ENCODE measurements at regions not wholly inside any gene's neighbourhood (a gene's known extent, or its start where the extent isn't known, plus 50 kb on each side); places are given as distances from the start of the nearest gene placed in this dataset.
"Not testable (repeated sequence)": the region's sequence is repeated elsewhere in the genome, so short reads cannot be mapped to it uniquely, and the experiment has no call there.

- intact Hi-C loops (cut with DNase I): no loop called here
- no peak for FAIRE-seq
- peak in 3 of 5 donors; percentile 13 to 34 (median 14) for DNase-seq
Measured at GRCh38 chr5:169384661-169385060, 83.7 kb upstream of the SLIT3 start.

GRCh38 chr5:169374761-169375160 is 73.8 kb upstream of the SLIT3 start:
- Histone ChIP-seq H3K36me3 (ENCODE audit: control insufficient read depth in 2 of 3, insufficient read depth in 3 of 3, low read length in 3 of 3) (no peaks in the 10 kb centered on the region), H3K27ac (ENCODE audit: low read depth in 2 of 2, low read length in 2 of 2) (no peak overlapping the region), H3K9ac (ENCODE audit: low read length in 3 of 3) (no peak overlapping the region), H3K4me1 (ENCODE audit: control insufficient read depth in 2 of 3, insufficient read depth in 2 of 3, low read depth in 1 of 3, low read length in 3 of 3) (no peaks in the 10 kb centered on the region), H3K4me3 (ENCODE audit: low read length in 3 of 3) (no peak overlapping the region), H3K27me3 (ENCODE audit: control insufficient read depth, insufficient read depth, low read length) (no peaks in the 10 kb centered on the region), H3K9me3 (ENCODE audit: control insufficient read depth in 2 of 3, insufficient read depth in 1 of 3, low read length in 3 of 3) (no peaks in the 10 kb centered on the region)
- DNase-seq (no peak), FAIRE-seq (no peak)
- intact Hi-C loops (cut with DNase I): no loop called here
- no peak for TF ChIP-seq CTCF (IDR thresholded peaks at IDR 0.05; ENCODE audit: borderline replicate concordance, extremely low read depth, insufficient read depth)

More at GRCh38 chr5:169384661-169385060, 83.7 kb upstream of the SLIT3 start:
- H3K9me3 ChIP-seq (ENCODE audit: control insufficient read depth in 2 of 3, insufficient read depth in 1 of 3, low read length in 3 of 3): no peaks in the 10 kb centered on the region
- H3K27ac ChIP-seq (ENCODE audit: low read depth in 2 of 2, low read length in 2 of 2): no peak overlapping the region
- no peak overlapping the region for H3K9ac ChIP-seq (ENCODE audit: low read length in 3 of 3)
- no peaks in the 10 kb centered on the region for H3K36me3 ChIP-seq (ENCODE audit: control insufficient read depth in 2 of 3, insufficient read depth in 3 of 3, low read length in 3 of 3)
- no peaks in the 10 kb centered on the region for H3K27me3 ChIP-seq (ENCODE audit: control insufficient read depth, insufficient read depth, low read length)
- no peak overlapping the region for H3K4me3 ChIP-seq (ENCODE audit: low read length in 3 of 3)
- no peaks in the 10 kb centered on the region for H3K4me1 ChIP-seq (ENCODE audit: control insufficient read depth in 2 of 3, insufficient read depth in 2 of 3, low read depth in 1 of 3, low read length in 3 of 3)
- no peak for TF ChIP-seq CTCF (IDR thresholded peaks at IDR 0.05; ENCODE audit: borderline replicate concordance, extremely low read depth, insufficient read depth)

- no peak for TF ChIP-seq CTCF (IDR thresholded peaks at IDR 0.05; ENCODE audit: borderline replicate concordance, extremely low read depth, insufficient read depth)
- FAIRE-seq: no peak
- Histone ChIP-seq H3K27ac (ENCODE audit: low read depth in 2 of 2, low read length in 2 of 2) (no peak overlapping the region), H3K9me3 (ENCODE audit: control insufficient read depth in 2 of 3, insufficient read depth in 1 of 3, low read length in 3 of 3) (no peaks in the 10 kb centered on the region), H3K4me3 (ENCODE audit: low read length in 3 of 3) (no peak overlapping the region), H3K9ac (ENCODE audit: low read length in 3 of 3) (no peak overlapping the region), H3K27me3 (ENCODE audit: control insufficient read depth, insufficient read depth, low read length) (no peaks in the 10 kb centered on the region), H3K36me3 (ENCODE audit: control insufficient read depth in 2 of 3, insufficient read depth in 3 of 3, low read length in 3 of 3) (no peaks in the 10 kb centered on the region), H3K4me1 (ENCODE audit: control insufficient read depth in 2 of 3, insufficient read depth in 2 of 3, low read depth in 1 of 3, low read length in 3 of 3) (no peaks in the 10 kb centered on the region)
- intact Hi-C loops (cut with DNase I): no loop called here
- DNase-seq: peak in 1 of 5 donors; percentile 57
Measured at GRCh38 chr5:169374111-169374510, 73.2 kb upstream of the SLIT3 start.

GRCh38 chr5:169371801-169372200 is 70.9 kb upstream of the SLIT3 start:
- H3K9me3 ChIP-seq (ENCODE audit: control insufficient read depth in 2 of 3, insufficient read depth in 1 of 3, low read length in 3 of 3); H3K4me1 ChIP-seq (ENCODE audit: control insufficient read depth in 2 of 3, insufficient read depth in 2 of 3, low read depth in 1 of 3, low read length in 3 of 3); DNase-seq; FAIRE-seq; H3K4me3 ChIP-seq (ENCODE audit: low read length in 3 of 3); H3K36me3 ChIP-seq (ENCODE audit: control insufficient read depth in 2 of 3, insufficient read depth in 3 of 3, low read length in 3 of 3); H3K27ac ChIP-seq (ENCODE audit: low read depth in 2 of 2, low read length in 2 of 2); intact Hi-C loops (cut with DNase I); H3K27me3 ChIP-seq (ENCODE audit: control insufficient read depth, insufficient read depth, low read length); H3K9ac ChIP-seq (ENCODE audit: low read length in 3 of 3): not testable (repeated sequence)
